SU-DHL-6 (cell line): ENCODE measurements at regions not wholly inside any gene's neighbourhood (a gene's known extent, or its start where the extent isn't known, plus 50 kb on each side); places are given as distances from the start of the nearest gene placed in this dataset.

Source experiments
- H2AFZ ChIP-seq: fragments of 200-600 bp; sonication (generic); 2 replicates; pipeline ENCODE4 v1.6.1; 2014; ENCODE audit warnings: low read depth, mild to moderate bottlenecking, moderate library complexity, mixed read lengths, antibody characterized with exemption, low read length; ENCODE audit not compliant: severe bottlenecking
- H3F3A ChIP-seq: fragments of 200-600 bp; shearing (Covaris generic); 2 replicates; pipeline ENCODE4 v1.6.0; 2016; ENCODE audit warnings: antibody characterized with exemption, mild to moderate bottlenecking; ENCODE audit not compliant: insufficient read depth
- H3K27ac ChIP-seq: fragments of 200-600 bp; sonication (generic); 2 replicates; pipeline ENCODE4 v1.5.1; 2016; ENCODE audit warnings: low read depth, mild to moderate bottlenecking, low read length, moderate library complexity, mixed read lengths
- H3K27me3 ChIP-seq: fragments of 200-600 bp; sonication (generic), shearing (Covaris generic); 2 replicates; pipeline ENCODE4 v1.6.0; 2014; ENCODE audit warnings: mild to moderate bottlenecking, low read length
- H3K36me3 ChIP-seq: fragments of 200-600 bp; sonication (generic); 2 replicates; pipeline ENCODE4 v1.6.1; 2014; ENCODE audit warnings: mild to moderate bottlenecking, low read length, mixed read lengths
- H3K4me2 ChIP-seq: fragments of 300-600, 200-600 bp; shearing (Covaris generic), sonication (generic); 2 replicates; pipeline ENCODE4 v1.6.0; 2014; ENCODE audit warnings: low read length, low read depth, mild to moderate bottlenecking; ENCODE audit not compliant: poor library complexity, severe bottlenecking
- H3K4me3 ChIP-seq: fragments of 200-600 bp; sonication (generic); 2 replicates; pipeline ENCODE4 v1.5.1; 2014; ENCODE audit warnings: antibody characterized with exemption, low read length, mild to moderate bottlenecking, mixed read lengths; ENCODE audit not compliant: insufficient read depth, poor library complexity, severe bottlenecking
- H3K79me2 ChIP-seq: fragments of 200-600 bp; sonication (generic); 2 replicates; pipeline ENCODE4 v1.6.1; 2014; ENCODE audit warnings: mild to moderate bottlenecking, low read length, moderate library complexity; ENCODE audit not compliant: insufficient read depth
- H3K9ac ChIP-seq: fragments of 200-600 bp; sonication (generic); 2 replicates; pipeline ENCODE4 v1.7.0; 2014; ENCODE audit warnings: mild to moderate bottlenecking, low read length
- H3K9me2 ChIP-seq: fragments of 200-600 bp; sonication (generic); replicated peaks from 2 replicates; pipeline ENCODE4 v1.6.1; 2014; ENCODE audit warnings: low read length; ENCODE audit not compliant: insufficient read depth
- H3K9me3 ChIP-seq: fragments of 200-600 bp; sonication (generic); 2 replicates; pipeline ENCODE4 v1.6.1; 2014; ENCODE audit warnings: low read length, mixed read lengths; ENCODE audit not compliant: insufficient read depth
- H4K20me1 ChIP-seq: fragments of 200-600 bp; sonication (generic); 2 replicates; pipeline ENCODE4 v1.6.1; 2014; ENCODE audit warnings: low read depth, mild to moderate bottlenecking, antibody characterized with exemption, low read length, moderate library complexity, mixed read lengths
- CTCF ChIP-seq: fragments of 200-600 bp; sonication (generic); IDR thresholded peaks from one replicate; pipeline ENCODE4 v1.5.1; 2017; ENCODE audit warnings: antibody characterized with exemption, mild to moderate bottlenecking, low read length, moderate library complexity; ENCODE audit not compliant: insufficient read depth, poor library complexity, severe bottlenecking
- EZH2phosphoT487 ChIP-seq: fragments of 200-600 bp; sonication (generic), shearing (Covaris generic); conservative IDR thresholded peaks from 2 replicates; pipeline ENCODE4 v1.6.1; 2018; ENCODE audit warnings: mild to moderate bottlenecking, antibody characterized with exemption, low read length, moderate library complexity, mixed read lengths

- TF ChIP-seq CTCF (no peak), EZH2phosphoT487 (no peak)
- Histone ChIP-seq H3K9me3 (no peaks in the 10 kb centered on the region), H3K4me2 (no peak overlapping the region), H3K36me3 (no peaks in the 10 kb centered on the region), H4K20me1 (no peaks in the 10 kb centered on the region), H3K27me3 (no peaks in the 10 kb centered on the region), H3F3A (no peaks in the 10 kb centered on the region), H3K9ac (no peak overlapping the region), H2AFZ (no peak overlapping the region), H3K27ac (no peak overlapping the region), H3K4me3 (no peak overlapping the region), H3K79me2 (no peaks in the 10 kb centered on the region), H3K9me2 (no peaks in the 10 kb centered on the region)
Measured at GRCh38 chr10:7102084-7102483, 308.8 kb downstream of the SFMBT2 start.

- H3K9me2 ChIP-seq, result no peaks in the 10 kb centered on the region
- TF ChIP-seq EZH2phosphoT487, result no peak
- TF ChIP-seq CTCF, result no peak
- no peaks in the 10 kb centered on the region for H4K20me1 ChIP-seq
- H3K27ac ChIP-seq, result no peak overlapping the region
- no peak overlapping the region for H2AFZ ChIP-seq
- no peak overlapping the region for H3K9ac ChIP-seq
- no peak overlapping the region for H3K4me2 ChIP-seq
- no peak overlapping the region for H3K4me3 ChIP-seq
- H3K79me2 ChIP-seq, result no peaks in the 10 kb centered on the region
- no peaks in the 10 kb centered on the region for H3K27me3 ChIP-seq
- H3K36me3 ChIP-seq, result no peaks in the 10 kb centered on the region
- H3F3A ChIP-seq, result no peaks in the 10 kb centered on the region
- H3K9me3 ChIP-seq, result no peaks in the 10 kb centered on the region
Measured at GRCh38 chr10:7101451-7101850, 309.4 kb downstream of the SFMBT2 start.

GRCh38 chr10:7100032-7100702, 310.7 kb downstream of the SFMBT2 start:
- H3K27ac ChIP-seq, result no peak overlapping the region
- H2AFZ ChIP-seq, result no peak overlapping the region
- H3K27me3 ChIP-seq, result no peaks in the 10 kb centered on the region
- no peaks in the 10 kb centered on the region for H3K9me3 ChIP-seq
- no peak overlapping the region for H3K4me2 ChIP-seq
- TF ChIP-seq EZH2phosphoT487 (no peak), CTCF (no peak)
- no peaks in the 10 kb centered on the region for H3K9me2 ChIP-seq
- no peaks in the 10 kb centered on the region for H3F3A ChIP-seq
- no peak overlapping the region for H3K4me3 ChIP-seq
- H3K9ac ChIP-seq, result no peak overlapping the region
- H4K20me1 ChIP-seq, result no peaks in the 10 kb centered on the region
- no peaks in the 10 kb centered on the region for H3K79me2 ChIP-seq
- no peaks in the 10 kb centered on the region for H3K36me3 ChIP-seq
